HL-60 (cell line): ENCODE measurements at regions not wholly inside any gene's neighbourhood (a gene's known extent, or its start where the extent isn't known, plus 50 kb on each side); places are given as distances from the start of the nearest gene placed in this dataset.

ENCODE experiments used
- DNase-seq, 2 experiments: peaks; one replicate each; pipeline ENCODE4 v3.0.0-alpha.2; 2010 to 2020; ENCODE audit warnings: low read depth in 1 of 2, low spot score in 1 of 2
- H3K27ac ChIP-seq: fragments of 250-450 bp; sonication (Bioruptor Pico); replicated peaks from 2 replicates; pipeline ENCODE4 v1.5.1; 2020; ENCODE audit warnings: mild to moderate bottlenecking, moderate library complexity
- H3K27me3 ChIP-seq: fragments of 250-450 bp; sonication (Bioruptor Pico); 2 replicates; pipeline ENCODE4 v1.5.1; 2021; ENCODE audit warnings: mild to moderate bottlenecking, moderate library complexity; ENCODE audit not compliant: insufficient read depth, poor library complexity, severe bottlenecking
- H3K4me3 ChIP-seq: replicated peaks from 2 replicates; pipeline ENCODE4 v1.5.1; 2011; ENCODE audit warnings: mild to moderate bottlenecking, control low read depth, low read length; ENCODE audit not compliant: insufficient read depth
- CTCF ChIP-seq: IDR thresholded peaks from one replicate; pipeline ENCODE4 v1.5.1; 2011; ENCODE audit warnings: low read length, control low read depth, inconsistent platforms; ENCODE audit not compliant: insufficient read depth
- GABPA ChIP-seq: IDR thresholded peaks from 2 replicates; pipeline ENCODE4 v1.6.1; 2012; ENCODE audit warnings: low read depth
- POLR2AphosphoS5 ChIP-seq: IDR thresholded peaks from 2 replicates; pipeline ENCODE4 v1.6.1; 2012; ENCODE audit warnings: low read depth
- REST ChIP-seq: IDR thresholded peaks from 2 replicates; pipeline ENCODE4 v1.6.1; 2012; ENCODE audit warnings: low read depth; ENCODE audit not compliant: insufficient replicate concordance
- SPI1 ChIP-seq: IDR thresholded peaks from 2 replicates; pipeline ENCODE4 v1.6.1; 2012; ENCODE audit warnings: low read depth, mild to moderate bottlenecking, borderline replicate concordance

GRCh38 chr12:77777274-77777673, 53.4 kb upstream of the NAV3 start:
- H3K4me3 ChIP-seq = no peak overlapping the region
- TF ChIP-seq CTCF (no peak), SPI1 (no peak), GABPA (no peak), REST (no peak), POLR2AphosphoS5 (no peak)
- H3K27me3 ChIP-seq = no peaks in the 10 kb centered on the region
- DNase-seq = no peak
- H3K27ac ChIP-seq = no peak overlapping the region

GRCh38 chr12:77774761-77775160, 55.9 kb upstream of the NAV3 start:
- Histone ChIP-seq H3K27ac (no peak overlapping the region), H3K27me3 (no peaks in the 10 kb centered on the region), H3K4me3 (no peak overlapping the region)
- TF ChIP-seq SPI1 = no peak
- TF ChIP-seq REST = no peak
- TF ChIP-seq GABPA = no peak
- TF ChIP-seq CTCF = no peak
- TF ChIP-seq POLR2AphosphoS5 = no peak
- DNase-seq = no peak

GRCh38 chr12:77772676-77773298, 57.9 kb upstream of the NAV3 start:
- no peak for DNase-seq
- H3K27ac ChIP-seq = no peak overlapping the region
- H3K27me3 ChIP-seq = no peaks in the 10 kb centered on the region
- no peak overlapping the region for H3K4me3 ChIP-seq
- no peak for TF ChIP-seq POLR2AphosphoS5
- TF ChIP-seq REST = no peak
- no peak for TF ChIP-seq SPI1
- TF ChIP-seq CTCF = no peak
- no peak for TF ChIP-seq GABPA
